ENCODE measurements at regions not wholly inside any gene's neighbourhood (a gene's known extent, or its start where the extent isn't known, plus 50 kb on each side); places are given as distances from the start of the nearest gene placed in this dataset.

- no peak for TF ChIP-seq EP300 (IDR thresholded peaks at IDR 0.05)
- no peak for TF ChIP-seq CTCF (IDR thresholded peaks at IDR 0.05)
Measured at GRCh38 chr5:34525761-34526160, 130.4 kb upstream of the RAI14 start.

Measured in suprapubic skin (tissue), 3 donors.